ENCODE measurements at regions not wholly inside any gene's neighbourhood (a gene's known extent, or its start where the extent isn't known, plus 50 kb on each side); places are given as distances from the start of the nearest gene placed in this dataset.

GRCh38 chr1:221084681-221085080 lies 205.4 kb downstream of the HLX start:
- H3K4me3 ChIP-seq (ENCODE audit: low read depth, low read length), result no peak overlapping the region
- TF ChIP-seq CTCF (IDR thresholded peaks at IDR 0.05; ENCODE audit: low read depth, low read length), result no peak

- no peak overlapping the region for H3K4me3 ChIP-seq (ENCODE audit: low read depth, low read length)
- no peak for TF ChIP-seq CTCF (IDR thresholded peaks at IDR 0.05; ENCODE audit: low read depth, low read length)
Measured at GRCh38 chr1:221085701-221086375, 206.6 kb downstream of the HLX start.

GRCh38 chr1:221087919-221088318 lies 208.7 kb downstream of the HLX start:
- no peak for TF ChIP-seq CTCF (IDR thresholded peaks at IDR 0.05; ENCODE audit: low read depth, low read length)
- H3K4me3 ChIP-seq (ENCODE audit: low read depth, low read length), result no peak overlapping the region

- no peak for TF ChIP-seq CTCF (IDR thresholded peaks at IDR 0.05; ENCODE audit: low read depth, low read length)
- no peak overlapping the region for H3K4me3 ChIP-seq (ENCODE audit: low read depth, low read length)
Measured at GRCh38 chr1:221089273-221089672, 210.0 kb downstream of the HLX start.

- no peak for TF ChIP-seq CTCF (IDR thresholded peaks at IDR 0.05; ENCODE audit: low read depth, low read length)
- no peak overlapping the region for H3K4me3 ChIP-seq (ENCODE audit: low read depth, low read length)
Measured at GRCh38 chr1:221089803-221090202, 210.6 kb downstream of the HLX start.

GRCh38 chr1:221093903-221094791 lies 214.9 kb downstream of the HLX start:
- no peak overlapping the region for H3K4me3 ChIP-seq (ENCODE audit: low read depth, low read length)
- TF ChIP-seq CTCF (IDR thresholded peaks at IDR 0.05; ENCODE audit: low read depth, low read length), result no peak
